ENCODE measurements at regions not wholly inside any gene's neighbourhood (a gene's known extent, or its start where the extent isn't known, plus 50 kb on each side); places are given as distances from the start of the nearest gene placed in this dataset.

- no peak overlapping the region for H3K27ac Mint-ChIP-seq
- no peaks in the 10 kb centered on the region for H3K36me3 Mint-ChIP-seq (ENCODE audit: low read depth)
- H3K9me3 Mint-ChIP-seq = peaks cover 10% of the 10 kb centered on the region
- DNase-seq (ENCODE audit: low spot score) = no peak
- no peaks in the 10 kb centered on the region for H3K27me3 Mint-ChIP-seq (ENCODE audit: low read depth)
- intact Hi-C loops (cut with micrococcal nuclease) = no loop called here
- no peaks in the 10 kb centered on the region for H3K4me1 Mint-ChIP-seq (ENCODE audit: low read depth)
- no peak overlapping the region for H3K4me3 Mint-ChIP-seq (ENCODE audit: low read depth)
These were observed 443.6 kb downstream of the CBLN2 start for GRCh38 chr18:72100465-72101004.

GRCh38 chr18:72091369-72091768, 452.8 kb downstream of the CBLN2 start:
- no peaks in the 10 kb centered on the region for H3K27me3 Mint-ChIP-seq (ENCODE audit: low read depth)
- H3K4me1 Mint-ChIP-seq (ENCODE audit: low read depth) = no peaks in the 10 kb centered on the region
- no peak overlapping the region for H3K4me3 Mint-ChIP-seq (ENCODE audit: low read depth)
- no peaks in the 10 kb centered on the region for H3K36me3 Mint-ChIP-seq (ENCODE audit: low read depth)
- intact Hi-C loops (cut with micrococcal nuclease) = no loop called here
- no peak for DNase-seq (ENCODE audit: low spot score)
- H3K9me3 Mint-ChIP-seq = no peaks in the 10 kb centered on the region
- H3K27ac Mint-ChIP-seq = no peak overlapping the region

GRCh38 chr18:72089432-72089831, 454.7 kb downstream of the CBLN2 start:
- H3K9me3 Mint-ChIP-seq = no peaks in the 10 kb centered on the region
- no peaks in the 10 kb centered on the region for H3K36me3 Mint-ChIP-seq (ENCODE audit: low read depth)
- H3K4me3 Mint-ChIP-seq (ENCODE audit: low read depth) = no peak overlapping the region
- no peaks in the 10 kb centered on the region for H3K27me3 Mint-ChIP-seq (ENCODE audit: low read depth)
- no peaks in the 10 kb centered on the region for H3K4me1 Mint-ChIP-seq (ENCODE audit: low read depth)
- intact Hi-C loops (cut with micrococcal nuclease) = no loop called here
- no peak overlapping the region for H3K27ac Mint-ChIP-seq
- DNase-seq (ENCODE audit: low spot score) = no peak

GRCh38 chr18:72086421-72086820, 457.7 kb downstream of the CBLN2 start:
- intact Hi-C loops (cut with micrococcal nuclease) = no loop called here
- DNase-seq (ENCODE audit: low spot score) = no peak

GRCh38 chr18:72075040-72075439, 469.1 kb downstream of the CBLN2 start:
- Mint-ChIP-seq H3K4me1 (ENCODE audit: low read depth) (no peaks in the 10 kb centered on the region), H3K27ac (no peak overlapping the region), H3K27me3 (ENCODE audit: low read depth) (no peaks in the 10 kb centered on the region), H3K36me3 (ENCODE audit: low read depth) (no peaks in the 10 kb centered on the region), H3K4me3 (ENCODE audit: low read depth) (no peak overlapping the region), H3K9me3 (peaks cover 4% of the 10 kb centered on the region)
- intact Hi-C loops (cut with micrococcal nuclease) = no loop called here
- no peak for DNase-seq (ENCODE audit: low spot score)

More at GRCh38 chr18:72086421-72086820, 457.7 kb downstream of the CBLN2 start:
- no peaks in the 10 kb centered on the region for H3K4me1 Mint-ChIP-seq (ENCODE audit: low read depth)
- no peak overlapping the region for H3K4me3 Mint-ChIP-seq (ENCODE audit: low read depth)
- H3K27me3 Mint-ChIP-seq (ENCODE audit: low read depth) = no peaks in the 10 kb centered on the region
- H3K36me3 Mint-ChIP-seq (ENCODE audit: low read depth) = no peaks in the 10 kb centered on the region
- H3K9me3 Mint-ChIP-seq = no peaks in the 10 kb centered on the region
- no peak overlapping the region for H3K27ac Mint-ChIP-seq

- H3K9me3 Mint-ChIP-seq = no peaks in the 10 kb centered on the region
- no peaks in the 10 kb centered on the region for H3K27me3 Mint-ChIP-seq (ENCODE audit: low read depth)
- no peak overlapping the region for H3K27ac Mint-ChIP-seq
- H3K4me3 Mint-ChIP-seq (ENCODE audit: low read depth) = no peak overlapping the region
- intact Hi-C loops (cut with micrococcal nuclease) = no loop called here
- DNase-seq (ENCODE audit: low spot score) = no peak
- H3K36me3 Mint-ChIP-seq (ENCODE audit: low read depth) = no peaks in the 10 kb centered on the region
- no peaks in the 10 kb centered on the region for H3K4me1 Mint-ChIP-seq (ENCODE audit: low read depth)
These were observed 481.1 kb downstream of the CBLN2 start for GRCh38 chr18:72063001-72063400.

GRCh38 chr18:72058851-72059250, 485.3 kb downstream of the CBLN2 start:
- Mint-ChIP-seq H3K27me3 (ENCODE audit: low read depth) (no peaks in the 10 kb centered on the region), H3K9me3 (no peaks in the 10 kb centered on the region), H3K4me3 (ENCODE audit: low read depth) (no peak overlapping the region), H3K27ac (no peak overlapping the region), H3K36me3 (ENCODE audit: low read depth) (no peaks in the 10 kb centered on the region), H3K4me1 (ENCODE audit: low read depth) (no peaks in the 10 kb centered on the region)
- intact Hi-C loops (cut with micrococcal nuclease) = no loop called here
- DNase-seq (ENCODE audit: low spot score) = no peak

- no peaks in the 10 kb centered on the region for H3K36me3 Mint-ChIP-seq (ENCODE audit: low read depth)
- intact Hi-C loops (cut with micrococcal nuclease) = no loop called here
- no peaks in the 10 kb centered on the region for H3K4me1 Mint-ChIP-seq (ENCODE audit: low read depth)
- H3K4me3 Mint-ChIP-seq (ENCODE audit: low read depth) = no peak overlapping the region
- H3K27me3 Mint-ChIP-seq (ENCODE audit: low read depth) = no peaks in the 10 kb centered on the region
- DNase-seq (ENCODE audit: low spot score) = no peak
- H3K9me3 Mint-ChIP-seq = no peaks in the 10 kb centered on the region
- H3K27ac Mint-ChIP-seq = no peak overlapping the region
These were observed 488.0 kb downstream of the CBLN2 start for GRCh38 chr18:72056171-72056570.

- Mint-ChIP-seq H3K4me3 (ENCODE audit: low read depth) (no peak overlapping the region), H3K4me1 (ENCODE audit: low read depth) (no peaks in the 10 kb centered on the region), H3K36me3 (ENCODE audit: low read depth) (no peaks in the 10 kb centered on the region), H3K27ac (no peak overlapping the region), H3K9me3 (no peaks in the 10 kb centered on the region), H3K27me3 (ENCODE audit: low read depth) (no peaks in the 10 kb centered on the region)
- no peak for DNase-seq (ENCODE audit: low spot score)
- intact Hi-C loops (cut with micrococcal nuclease) = no loop called here
These were observed 502.7 kb downstream of the CBLN2 start for GRCh38 chr18:72041313-72042032.

GRCh38 chr18:72013427-72013850, 530.7 kb downstream of the CBLN2 start:
- intact Hi-C loops (cut with micrococcal nuclease) = no loop called here
- Mint-ChIP-seq H3K27me3 (ENCODE audit: low read depth) (no peaks in the 10 kb centered on the region), H3K4me3 (ENCODE audit: low read depth) (no peak overlapping the region), H3K27ac (no peak overlapping the region), H3K9me3 (peaks cover 9% of the 10 kb centered on the region), H3K36me3 (ENCODE audit: low read depth) (no peaks in the 10 kb centered on the region), H3K4me1 (ENCODE audit: low read depth) (no peaks in the 10 kb centered on the region)
- DNase-seq (ENCODE audit: low spot score) = no peak

- Mint-ChIP-seq H3K27ac (no peak overlapping the region), H3K9me3 (peaks cover 11% of the 10 kb centered on the region), H3K4me1 (ENCODE audit: low read depth) (no peaks in the 10 kb centered on the region), H3K27me3 (ENCODE audit: low read depth) (no peaks in the 10 kb centered on the region), H3K4me3 (ENCODE audit: low read depth) (no peak overlapping the region), H3K36me3 (ENCODE audit: low read depth) (no peaks in the 10 kb centered on the region)
- intact Hi-C loops (cut with micrococcal nuclease) = no loop called here
- DNase-seq (ENCODE audit: low spot score) = no peak
These were observed 545.5 kb downstream of the CBLN2 start for GRCh38 chr18:71998547-71999097.

- DNase-seq (ENCODE audit: low spot score) = no peak
- H3K27me3 Mint-ChIP-seq (ENCODE audit: low read depth) = no peaks in the 10 kb centered on the region
- no peaks in the 10 kb centered on the region for H3K4me1 Mint-ChIP-seq (ENCODE audit: low read depth)
- intact Hi-C loops (cut with micrococcal nuclease) = no loop called here
- peaks cover 13% of the 10 kb centered on the region for H3K9me3 Mint-ChIP-seq
- H3K36me3 Mint-ChIP-seq (ENCODE audit: low read depth) = no peaks in the 10 kb centered on the region
- no peak overlapping the region for H3K27ac Mint-ChIP-seq
- no peak overlapping the region for H3K4me3 Mint-ChIP-seq (ENCODE audit: low read depth)
These were observed 548.2 kb downstream of the CBLN2 start for GRCh38 chr18:71995904-71996465.

- H3K27ac Mint-ChIP-seq = no peak overlapping the region
- no peaks in the 10 kb centered on the region for H3K36me3 Mint-ChIP-seq (ENCODE audit: low read depth)
- no peak overlapping the region for H3K4me3 Mint-ChIP-seq (ENCODE audit: low read depth)
- no peaks in the 10 kb centered on the region for H3K27me3 Mint-ChIP-seq (ENCODE audit: low read depth)
- no peaks in the 10 kb centered on the region for H3K4me1 Mint-ChIP-seq (ENCODE audit: low read depth)
- intact Hi-C loops (cut with micrococcal nuclease) = no loop called here
- H3K9me3 Mint-ChIP-seq = peaks cover 10% of the 10 kb centered on the region
- DNase-seq (ENCODE audit: low spot score) = no peak
These were observed 549.9 kb downstream of the CBLN2 start for GRCh38 chr18:71994273-71994672.

Data from activated T-helper 2 cell treated with anti-CD3 and anti-CD28 coated beads, Interferon-gamma antibody, Interleukin-2, Interleukin-4, amounts not matched to agents 10 μg/mL and 5 μg/mL and 100 μg/mL, durations not matched to agents 14 hours and 24 hours and 36 hours (primary cell).